Hematopoietic multipotent progenitor cell treated with erythropoietin and hydrocortisone succinate and interleukin-3 and kit ligand, for 6 days (in vitro differentiated cells): ENCODE measurements at regions not wholly inside any gene's neighbourhood (a gene's known extent, or its start where the extent isn't known, plus 50 kb on each side); places are given as distances from the start of the nearest gene placed in this dataset.
A peak's percentile ranks its signal among the peaks of the same experiment; 100 is the strongest.
"Not testable (repeated sequence)": the region's sequence is repeated elsewhere in the genome, so short reads cannot be mapped to it uniquely, and the experiment has no call there.

Experiments used
- DNase-seq: peaks from one replicate; pipeline ENCODE4 v3.0.0-alpha.2; 2015

GRCh38 chr6:6960571-6961251 lies 147.1 kb upstream of the RREB1 start:
- no peak for DNase-seq

- DNase-seq = no peak
Measured at GRCh38 chr6:6962086-6962485, 145.7 kb upstream of the RREB1 start.

GRCh38 chr6:6962699-6963098 lies 145.1 kb upstream of the RREB1 start:
- DNase-seq = no peak

- DNase-seq = not testable (repeated sequence)
Measured at GRCh38 chr6:6963390-6963789, 144.4 kb upstream of the RREB1 start.

GRCh38 chr6:6964675-6965074 lies 143.1 kb upstream of the RREB1 start:
- DNase-seq = no peak

- DNase-seq = no peak
Measured at GRCh38 chr6:6966127-6966526, 141.6 kb upstream of the RREB1 start.

- no peak for DNase-seq
Measured at GRCh38 chr6:6966569-6966968, 141.2 kb upstream of the RREB1 start.

- peak; percentile 45 for DNase-seq
Measured at GRCh38 chr6:6968357-6968730, 139.4 kb upstream of the RREB1 start.

- peak; percentile 46 for DNase-seq
Measured at GRCh38 chr6:6968731-6969552, 138.8 kb upstream of the RREB1 start.

GRCh38 chr6:6969761-6970223 lies 138.0 kb upstream of the RREB1 start:
- peak; percentile 18 for DNase-seq

- DNase-seq = no peak
Measured at GRCh38 chr6:6970851-6971250, 136.9 kb upstream of the RREB1 start.

- no peak for DNase-seq
Measured at GRCh38 chr6:6971369-6971768, 136.4 kb upstream of the RREB1 start.

GRCh38 chr6:6972456-6972855 lies 135.3 kb upstream of the RREB1 start:
- DNase-seq = peak; percentile 56

- no peak for DNase-seq
Measured at GRCh38 chr6:6973721-6974120, 134.0 kb upstream of the RREB1 start.

GRCh38 chr6:6975459-6976111 lies 132.2 kb upstream of the RREB1 start:
- DNase-seq = peak; percentile 53

GRCh38 chr6:6976193-6976592 lies 131.6 kb upstream of the RREB1 start:
- DNase-seq = no peak

- no peak for DNase-seq
Measured at GRCh38 chr6:6978731-6979130, 129.0 kb upstream of the RREB1 start.

- no peak for DNase-seq
Measured at GRCh38 chr6:6980999-6981597, 126.7 kb upstream of the RREB1 start.

GRCh38 chr6:6981681-6982322 lies 126.0 kb upstream of the RREB1 start:
- DNase-seq = no peak

GRCh38 chr6:6982663-6983062 lies 125.1 kb upstream of the RREB1 start:
- no peak for DNase-seq

GRCh38 chr6:6984585-6985366 lies 123.0 kb upstream of the RREB1 start:
- no peak for DNase-seq

GRCh38 chr6:6986344-6986743 lies 121.4 kb upstream of the RREB1 start:
- no peak for DNase-seq
